HG02678 (cell line): ENCODE measurements at regions not wholly inside any gene's neighbourhood (a gene's known extent, or its start where the extent isn't known, plus 50 kb on each side); places are given as distances from the start of the nearest gene placed in this dataset.

Experiments used
- ATAC-seq: cut with Tn5 transposase; IDR thresholded peaks from one replicate; pipeline ENCODE4 v1.9.1; 2021; ENCODE audit warnings: mild to moderate bottlenecking, moderate library complexity; ENCODE audit not compliant: unreplicated experiment

DNA sequence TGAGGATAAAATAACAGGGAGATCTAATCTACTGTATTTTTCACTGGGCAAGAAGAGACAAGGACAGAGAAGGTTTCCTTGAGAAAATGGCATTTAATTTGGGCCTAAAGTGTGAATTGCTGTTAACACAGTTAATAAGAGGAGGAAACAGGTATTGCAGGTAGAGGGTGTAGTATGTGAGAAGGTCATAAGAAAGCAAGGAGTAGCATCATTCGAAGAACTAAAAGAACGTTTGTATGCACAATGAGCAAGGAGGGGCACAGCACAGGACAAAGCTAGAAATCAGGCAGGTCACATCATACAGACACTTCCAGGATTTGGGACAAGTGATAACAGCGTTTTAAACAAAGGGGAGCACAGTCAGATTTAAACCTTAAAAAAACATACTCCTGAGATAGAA, 85.1 kb upstream of the PLEKHA5 start:
- no peak for ATAC-seq

DNA sequence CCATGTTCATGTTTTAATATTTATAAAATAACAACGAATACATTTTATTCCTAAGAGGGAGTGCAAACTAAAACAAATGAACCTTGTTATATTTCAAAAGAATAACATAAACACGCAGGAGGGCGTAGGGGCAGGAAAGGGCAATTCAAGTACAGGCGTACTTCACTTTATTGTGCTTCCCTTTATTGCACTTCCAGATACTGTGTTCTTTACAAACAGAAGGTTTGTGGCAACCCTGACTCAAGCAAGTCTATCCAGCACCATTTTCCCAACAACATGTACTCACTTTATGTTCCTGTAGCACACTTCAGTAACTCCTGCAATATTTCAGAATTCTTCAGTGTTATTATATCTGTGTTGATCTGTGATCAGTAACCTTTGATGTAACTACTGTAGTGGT, 84.6 kb upstream of the PLEKHA5 start:
- no peak for ATAC-seq

DNA sequence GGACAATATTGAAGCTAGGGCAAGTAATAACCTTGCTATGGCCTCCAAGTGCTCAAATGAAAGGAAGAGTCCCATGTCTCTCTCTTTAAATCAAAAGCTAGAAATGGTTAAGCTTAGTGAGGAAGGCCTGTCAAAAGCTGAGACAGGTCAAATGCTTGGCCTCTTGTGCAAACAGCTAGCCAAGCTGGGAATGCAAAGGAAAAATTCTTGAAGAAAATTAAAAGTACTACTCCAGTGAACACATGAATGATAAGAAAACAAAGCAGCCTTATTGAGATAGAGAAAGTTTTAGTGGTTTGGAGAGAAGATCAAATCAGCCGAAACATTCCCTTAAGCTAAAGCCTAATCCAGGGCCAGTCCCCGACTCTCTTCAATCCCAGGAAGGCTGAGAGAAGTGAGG, 84.1 kb upstream of the PLEKHA5 start:
- no peak for ATAC-seq

- ATAC-seq = no peak
Measured at GRCh38 chr12:19048943-19049342, 80.6 kb upstream of the PLEKHA5 start.

- no peak for ATAC-seq
Measured at GRCh38 chr12:19052689-19053088, 76.8 kb upstream of the PLEKHA5 start.

DNA sequence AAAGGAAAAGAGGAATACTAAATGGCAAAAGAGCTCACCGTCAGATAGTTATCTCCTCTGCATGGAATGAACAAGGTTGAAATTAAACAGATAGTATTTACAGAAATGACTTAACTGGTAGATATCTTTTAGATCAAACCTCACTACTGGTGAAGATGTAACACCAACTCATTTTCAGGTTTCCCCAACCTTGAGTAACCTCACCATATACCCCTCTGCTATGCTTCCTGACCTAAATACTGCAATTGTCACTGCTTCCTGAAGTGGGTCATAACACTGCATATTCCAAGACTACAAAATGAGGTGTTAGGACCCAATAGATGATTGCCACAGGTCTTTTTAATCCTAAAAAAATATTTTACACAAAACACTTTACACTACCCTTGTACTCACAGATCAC, 76.3 kb upstream of the PLEKHA5 start:
- ATAC-seq = no peak

- no peak for ATAC-seq
Measured at GRCh38 chr12:19054035-19054434, 75.5 kb upstream of the PLEKHA5 start.

GRCh38 chr12:19055589-19055988, 73.9 kb upstream of the PLEKHA5 start:
- ATAC-seq = no peak

GRCh38 chr12:19058235-19059021, 71.1 kb upstream of the PLEKHA5 start:
- no peak for ATAC-seq

GRCh38 chr12:19064713-19065112, 64.8 kb upstream of the PLEKHA5 start:
- ATAC-seq = no peak

GRCh38 chr12:19065223-19065622, 64.3 kb upstream of the PLEKHA5 start:
- ATAC-seq = no peak

GRCh38 chr12:19065871-19066270, 63.7 kb upstream of the PLEKHA5 start:
- no peak for ATAC-seq

DNA sequence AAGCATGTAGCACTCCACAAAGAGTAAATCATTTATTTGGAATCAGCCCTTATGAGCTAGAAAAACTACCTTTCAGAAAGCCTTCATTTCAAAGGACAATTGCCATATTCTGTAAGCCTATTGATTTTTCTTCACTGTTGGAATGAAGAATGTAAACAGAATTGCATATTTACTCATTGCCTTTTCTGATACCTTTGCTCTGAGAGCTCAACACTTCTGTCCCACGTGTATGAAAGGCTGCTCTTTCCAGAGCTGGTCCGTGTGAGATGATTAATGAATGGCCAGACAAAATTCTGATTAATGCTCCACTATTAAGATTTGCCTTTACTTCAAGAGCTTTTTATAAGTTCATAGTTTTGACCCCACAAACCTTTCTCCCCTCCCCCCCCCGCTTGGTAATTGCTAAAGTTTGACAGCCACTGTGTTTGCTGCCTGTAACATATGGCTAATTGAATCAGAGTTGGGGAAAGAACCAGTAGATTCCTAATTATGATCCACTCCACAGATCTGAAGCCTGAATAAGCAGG, 63.0 kb upstream of the PLEKHA5 start:
- ATAC-seq = no peak

DNA sequence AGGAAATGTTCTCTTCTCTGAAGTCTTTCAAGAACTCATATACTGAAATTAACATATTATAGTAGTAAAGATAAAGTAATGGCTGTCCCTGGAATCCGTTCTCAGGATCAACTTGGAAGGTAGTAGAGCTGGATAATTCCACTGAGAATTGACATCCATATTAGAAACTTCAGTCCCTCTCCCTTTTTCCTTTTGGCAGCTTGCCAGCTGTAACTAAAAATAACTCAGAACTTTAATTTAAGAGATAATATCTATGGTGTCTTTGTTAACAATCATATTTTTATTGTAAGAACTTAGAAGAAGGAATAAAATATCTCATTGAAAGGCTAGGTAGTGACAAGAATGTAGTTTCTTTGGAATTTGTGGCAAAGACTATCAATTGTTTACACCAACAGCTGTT, 61.4 kb upstream of the PLEKHA5 start:
- no peak for ATAC-seq

GRCh38 chr12:19070341-19070740, 59.2 kb upstream of the PLEKHA5 start:
- ATAC-seq = no peak

GRCh38 chr12:19074700-19075099, 54.8 kb upstream of the PLEKHA5 start:
- ATAC-seq = no peak

DNA sequence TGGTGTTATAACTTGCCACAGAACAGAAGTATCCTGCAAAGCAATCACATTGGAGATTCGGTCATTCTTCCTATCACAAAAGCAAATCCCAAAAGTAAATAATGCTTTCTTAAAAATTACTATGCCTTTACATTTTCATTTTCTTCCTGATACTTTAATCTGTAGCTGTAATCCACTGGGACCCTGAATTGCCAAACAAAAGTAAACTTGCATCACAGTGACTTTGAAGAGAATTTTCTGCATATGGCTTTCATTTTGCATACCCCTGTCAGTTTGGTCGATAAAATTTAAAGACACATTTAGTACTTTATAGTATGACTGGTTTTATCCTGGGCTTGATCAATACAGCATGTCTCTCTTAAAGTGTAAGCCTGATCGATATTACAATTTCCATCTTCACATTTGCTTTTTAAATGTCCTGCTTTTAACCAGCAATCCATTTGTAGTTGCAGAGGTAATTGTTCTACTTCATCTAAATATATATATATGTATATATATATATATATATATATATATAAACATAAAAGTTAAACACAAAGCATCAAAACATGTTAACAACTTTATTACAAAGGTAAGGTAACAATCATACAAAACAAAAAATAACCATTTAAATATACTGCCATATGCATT, 53.7 kb upstream of the PLEKHA5 start:
- no peak for ATAC-seq
